AG09319 (cell line): ENCODE measurements at regions not wholly inside any gene's neighbourhood (a gene's known extent, or its start where the extent isn't known, plus 50 kb on each side); places are given as distances from the start of the nearest gene placed in this dataset.
"Not testable (repeated sequence)": the region's sequence is repeated elsewhere in the genome, so short reads cannot be mapped to it uniquely, and the experiment has no call there.

Source experiments
- DNase-seq: peaks from one replicate; pipeline ENCODE4 v3.0.0-alpha.2; 2010; ENCODE audit warnings: low read depth; ENCODE audit errors: extremely low read depth
- CTCF ChIP-seq: IDR thresholded peaks from 2 replicates; pipeline ENCODE4 v1.5.1; 2011; ENCODE audit warnings: low read depth, mild to moderate bottlenecking, inconsistent platforms, low read length, moderate library complexity

DNA sequence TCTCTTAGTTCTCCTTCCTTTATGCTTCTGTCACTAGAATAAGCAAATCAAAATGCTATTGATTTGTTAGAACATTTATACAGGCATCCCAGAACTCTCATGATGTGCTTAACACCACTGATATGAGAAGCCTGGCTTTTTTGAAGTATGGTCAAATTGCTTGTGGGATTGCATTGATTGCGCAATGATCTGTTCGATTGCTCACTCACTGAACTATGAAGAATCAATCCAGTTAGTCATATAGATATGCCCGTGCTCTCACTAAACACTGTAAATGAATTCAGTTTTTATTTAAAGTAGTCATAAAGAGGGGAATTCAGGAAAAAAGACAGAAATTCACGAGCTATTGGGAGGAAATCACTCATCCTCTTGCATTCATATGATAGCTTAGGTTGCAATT, 1237.8 kb downstream of the SUCLG1 start:
- TF ChIP-seq CTCF: no peak
- no peak for DNase-seq

GRCh38 chr2:83217854-83218253, 1241.2 kb downstream of the SUCLG1 start:
- no peak for TF ChIP-seq CTCF
- no peak for DNase-seq

- DNase-seq: no peak
- TF ChIP-seq CTCF: no peak
Observed at GRCh38 chr2:83196225-83196624, 1262.9 kb downstream of the SUCLG1 start.

DNA sequence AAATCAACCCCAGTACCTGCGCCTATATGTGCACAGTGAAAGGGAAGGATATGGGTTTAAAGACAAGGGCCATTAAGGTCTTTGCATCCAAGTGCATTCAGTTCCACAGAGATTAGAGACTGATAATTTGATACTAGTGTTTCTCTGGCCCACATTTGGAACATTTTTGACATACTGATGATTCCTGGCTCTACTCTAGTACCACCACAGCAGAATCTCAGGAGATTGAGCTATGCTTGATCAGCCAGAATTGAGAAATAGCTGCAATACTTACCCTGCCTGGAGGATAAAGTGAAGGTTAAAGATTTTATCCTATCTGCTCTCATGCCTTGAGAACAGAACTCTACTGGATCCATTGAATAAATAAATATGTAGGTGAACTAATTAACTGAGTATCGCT, 1267.8 kb downstream of the SUCLG1 start:
- no peak for TF ChIP-seq CTCF
- no peak for DNase-seq

GRCh38 chr2:83186105-83186760, 1272.8 kb downstream of the SUCLG1 start:
- TF ChIP-seq CTCF: no peak
- no peak for DNase-seq

DNA sequence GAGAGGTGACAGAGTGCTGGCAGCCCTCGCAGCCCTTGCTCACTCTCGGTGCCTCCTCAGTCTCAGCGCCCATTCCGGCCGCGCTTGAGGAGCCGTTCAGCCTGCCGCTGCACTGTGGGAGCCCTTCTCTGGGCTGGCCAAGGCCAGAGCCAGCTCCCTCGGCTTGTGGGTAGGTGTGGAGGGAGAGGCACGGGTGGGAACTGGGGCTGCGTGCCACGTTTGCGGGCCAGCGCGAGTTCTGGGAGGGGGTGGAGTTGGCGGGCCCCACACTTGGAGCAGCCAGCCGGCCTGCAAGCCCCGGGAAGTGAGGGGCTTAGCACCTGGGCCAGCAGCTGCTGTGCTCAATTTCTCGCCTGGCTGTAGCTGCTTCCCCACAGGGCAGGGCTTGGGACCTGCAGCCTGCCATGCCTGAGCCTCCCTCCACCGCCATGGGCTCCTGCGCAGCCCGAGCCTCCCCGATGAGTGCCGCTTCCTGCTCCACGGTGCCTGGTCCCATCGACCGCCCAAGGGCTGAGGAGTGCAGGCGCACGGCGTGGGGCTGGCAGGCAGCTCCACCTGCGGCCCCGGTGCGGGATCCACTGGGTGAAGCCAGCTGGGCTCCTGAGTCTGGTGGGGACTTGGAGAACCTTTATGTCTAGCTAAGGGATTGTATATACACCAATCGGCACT, 1278.1 kb downstream of the SUCLG1 start:
- not testable (repeated sequence) for DNase-seq

- DNase-seq: no peak
- TF ChIP-seq CTCF: no peak
Observed at GRCh38 chr2:83176539-83176938, 1282.5 kb downstream of the SUCLG1 start.

- no peak for TF ChIP-seq CTCF
- no peak for DNase-seq
Observed at GRCh38 chr2:83172841-83173240, 1286.2 kb downstream of the SUCLG1 start.
